ENCODE measurements at regions not wholly inside any gene's neighbourhood (a gene's known extent, or its start where the extent isn't known, plus 50 kb on each side); places are given as distances from the start of the nearest gene placed in this dataset.

DNA sequence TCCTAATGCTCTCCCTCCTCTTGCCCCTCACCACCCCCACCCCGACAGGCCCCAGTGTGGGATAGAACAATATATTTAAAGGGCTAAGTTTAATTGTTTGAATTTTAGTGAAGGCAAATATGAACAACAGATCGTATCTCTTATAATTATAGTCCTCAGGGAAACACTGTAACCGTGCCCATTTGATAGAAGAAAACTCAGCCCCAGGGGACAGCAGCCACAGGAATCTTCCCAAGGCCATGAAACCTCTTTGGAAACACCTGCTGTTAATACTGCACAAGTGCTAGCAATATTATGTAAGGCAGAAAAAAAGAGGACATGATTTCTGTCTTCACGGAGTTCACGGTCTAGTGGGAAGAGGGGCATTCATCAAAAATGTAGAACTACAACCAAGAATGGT, 142.2 kb downstream of the URB2 start:
- TF ChIP-seq, protein P1, sequence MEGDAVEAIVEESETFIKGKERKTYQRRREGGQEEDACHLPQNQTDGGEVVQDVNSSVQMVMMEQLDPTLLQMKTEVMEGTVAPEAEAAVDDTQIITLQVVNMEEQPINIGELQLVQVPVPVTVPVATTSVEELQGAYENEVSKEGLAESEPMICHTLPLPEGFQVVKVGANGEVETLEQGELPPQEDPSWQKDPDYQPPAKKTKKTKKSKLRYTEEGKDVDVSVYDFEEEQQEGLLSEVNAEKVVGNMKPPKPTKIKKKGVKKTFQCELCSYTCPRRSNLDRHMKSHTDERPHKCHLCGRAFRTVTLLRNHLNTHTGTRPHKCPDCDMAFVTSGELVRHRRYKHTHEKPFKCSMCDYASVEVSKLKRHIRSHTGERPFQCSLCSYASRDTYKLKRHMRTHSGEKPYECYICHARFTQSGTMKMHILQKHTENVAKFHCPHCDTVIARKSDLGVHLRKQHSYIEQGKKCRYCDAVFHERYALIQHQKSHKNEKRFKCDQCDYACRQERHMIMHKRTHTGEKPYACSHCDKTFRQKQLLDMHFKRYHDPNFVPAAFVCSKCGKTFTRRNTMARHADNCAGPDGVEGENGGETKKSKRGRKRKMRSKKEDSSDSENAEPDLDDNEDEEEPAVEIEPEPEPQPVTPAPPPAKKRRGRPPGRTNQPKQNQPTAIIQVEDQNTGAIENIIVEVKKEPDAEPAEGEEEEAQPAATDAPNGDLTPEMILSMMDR (IDR thresholded peaks at IDR 0.05), result no peak
- TF ChIP-seq MAX (IDR thresholded peaks at IDR 0.05) (no peak), CBX2 (IDR thresholded peaks at IDR 0.05; ENCODE audit: borderline replicate concordance, low read depth) (no peak), POLR2A (IDR thresholded peaks at IDR 0.05; ENCODE audit: low read length) (no peak), FOSL2 (IDR thresholded peaks at IDR 0.05) (no peak), FOSL2 (CRISPR knock-in tag; IDR thresholded peaks at IDR 0.05) (no peak), RAD21 (conservative IDR thresholded peaks at IDR 0.05 in 1 of 2, IDR thresholded peaks at IDR 0.05 in 1 of 2) (no peak), CEBPB (IDR thresholded peaks at IDR 0.05) (no peak), MAFK (IDR thresholded peaks at IDR 0.05; ENCODE audit: partially characterized antibody) (no peak), EP300 (IDR thresholded peaks at IDR 0.05) (no peak), MYC (IDR thresholded peaks at IDR 0.05; ENCODE audit: borderline replicate concordance, low read length) (no peak), BHLHE40 (IDR thresholded peaks at IDR 0.05; ENCODE audit: low read depth, low read length) (no peak), GATA3 (IDR thresholded peaks at IDR 0.05; ENCODE audit: borderline replicate concordance) (no peak), ESRRA (IDR thresholded peaks at IDR 0.05; ENCODE audit: borderline replicate concordance, low read length) (no peak)
- TF ChIP-seq, protein P2, sequence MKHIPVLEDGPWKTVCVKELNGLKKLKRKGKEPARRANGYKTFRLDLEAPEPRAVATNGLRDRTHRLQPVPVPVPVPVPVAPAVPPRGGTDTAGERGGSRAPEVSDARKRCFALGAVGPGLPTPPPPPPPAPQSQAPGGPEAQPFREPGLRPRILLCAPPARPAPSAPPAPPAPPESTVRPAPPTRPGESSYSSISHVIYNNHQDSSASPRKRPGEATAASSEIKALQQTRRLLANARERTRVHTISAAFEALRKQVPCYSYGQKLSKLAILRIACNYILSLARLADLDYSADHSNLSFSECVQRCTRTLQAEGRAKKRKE (CRISPR knock-in tag; IDR thresholded peaks at IDR 0.05; ENCODE audit: low read depth), result no peak
